ENCODE measurements at regions not wholly inside any gene's neighbourhood (a gene's known extent, or its start where the extent isn't known, plus 50 kb on each side); places are given as distances from the start of the nearest gene placed in this dataset.

DNA sequence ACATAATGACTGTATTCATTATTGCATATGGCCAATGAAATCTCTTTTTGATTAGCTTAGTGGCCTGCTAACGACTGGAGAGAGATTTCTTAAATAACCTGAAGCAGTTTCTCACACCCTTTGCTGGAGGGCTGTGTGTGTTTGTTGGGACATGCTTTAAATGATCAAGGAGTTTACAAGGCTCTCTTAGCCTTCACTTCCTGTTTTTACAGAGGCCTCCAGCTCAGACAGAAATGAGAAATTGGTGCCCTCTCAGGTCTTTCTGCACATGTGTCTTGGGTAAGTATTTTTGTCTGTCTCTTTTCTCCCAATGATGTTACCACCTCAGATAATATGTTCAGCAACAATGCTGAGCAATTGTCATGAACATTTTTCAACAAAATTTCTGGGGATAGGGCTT lies 884.4 kb upstream of the CNTN5 start:
- Histone ChIP-seq H3K9me3 (peaks cover 0 to 12% of the 10 kb centered on the region in 2 donors), H3K27me3 (no peaks in the 10 kb centered on the region), H3K27ac (no peak overlapping the region), H3K4me3 (no peak overlapping the region), H3K36me3 (no peaks in the 10 kb centered on the region), H3K4me1 (no peaks in the 10 kb centered on the region)
- TF ChIP-seq POLR2A (IDR thresholded peaks at IDR 0.05), result no peak
- intact Hi-C loops (cut with DNase I; ENCODE audit: low total_unique reads), result no loop called here
- in situ Hi-C loops (cut with MboI; ENCODE audit: low pct_ligation_motif_present in 1 of 4, low pct_unique_long_range_greater_than_20kb in 1 of 4, low sequenced_read_pairs in 3 of 4), result loop anchor here in 1 of 4 donors (25.0 kb wide), 1 partner anchor 99 kb away; no protein-coding TSS in a partner anchor
- WGBS, 2 donors (ENCODE audit: low coverage in 1 of 2), result 30% methylated on average over 1 of the region's 1 CpG; no CpG with 5 or more reads in 1 of the 2 donors
- DNase-seq, result no peak

GRCh38 chr11:98137437-98137836 lies 883.3 kb upstream of the CNTN5 start:
- H3K4me3 ChIP-seq, result no peak overlapping the region
- H3K4me1 ChIP-seq, result no peaks in the 10 kb centered on the region
- H3K9me3 ChIP-seq, result peaks cover 0 to 7% of the 10 kb centered on the region in 2 donors
- in situ Hi-C loops (cut with MboI; ENCODE audit: low pct_ligation_motif_present in 1 of 4, low pct_unique_long_range_greater_than_20kb in 1 of 4, low sequenced_read_pairs in 3 of 4), result loop anchor here in 1 of 4 donors (25.0 kb wide), 1 partner anchor 100 kb away; no protein-coding TSS in a partner anchor
- H3K27me3 ChIP-seq, result no peaks in the 10 kb centered on the region
- H3K36me3 ChIP-seq, result no peaks in the 10 kb centered on the region
- intact Hi-C loops (cut with DNase I; ENCODE audit: low total_unique reads), result no loop called here
- no peak overlapping the region for H3K27ac ChIP-seq
- TF ChIP-seq, protein P1, sequence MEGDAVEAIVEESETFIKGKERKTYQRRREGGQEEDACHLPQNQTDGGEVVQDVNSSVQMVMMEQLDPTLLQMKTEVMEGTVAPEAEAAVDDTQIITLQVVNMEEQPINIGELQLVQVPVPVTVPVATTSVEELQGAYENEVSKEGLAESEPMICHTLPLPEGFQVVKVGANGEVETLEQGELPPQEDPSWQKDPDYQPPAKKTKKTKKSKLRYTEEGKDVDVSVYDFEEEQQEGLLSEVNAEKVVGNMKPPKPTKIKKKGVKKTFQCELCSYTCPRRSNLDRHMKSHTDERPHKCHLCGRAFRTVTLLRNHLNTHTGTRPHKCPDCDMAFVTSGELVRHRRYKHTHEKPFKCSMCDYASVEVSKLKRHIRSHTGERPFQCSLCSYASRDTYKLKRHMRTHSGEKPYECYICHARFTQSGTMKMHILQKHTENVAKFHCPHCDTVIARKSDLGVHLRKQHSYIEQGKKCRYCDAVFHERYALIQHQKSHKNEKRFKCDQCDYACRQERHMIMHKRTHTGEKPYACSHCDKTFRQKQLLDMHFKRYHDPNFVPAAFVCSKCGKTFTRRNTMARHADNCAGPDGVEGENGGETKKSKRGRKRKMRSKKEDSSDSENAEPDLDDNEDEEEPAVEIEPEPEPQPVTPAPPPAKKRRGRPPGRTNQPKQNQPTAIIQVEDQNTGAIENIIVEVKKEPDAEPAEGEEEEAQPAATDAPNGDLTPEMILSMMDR (IDR thresholded peaks at IDR 0.05), result no peak
- TF ChIP-seq POLR2A (IDR thresholded peaks at IDR 0.05) (no peak), POLR2AphosphoS5 (IDR thresholded peaks at IDR 0.05) (no peak), EP300 (IDR thresholded peaks at IDR 0.05; ENCODE audit: low read depth) (no peak)
- no peak for DNase-seq
- 78 to 79% methylated on average over 3 of the region's 3 CpGs for WGBS, 2 donors (ENCODE audit: low coverage in 1 of 2)

GRCh38 chr11:98143661-98144060 lies 877.1 kb upstream of the CNTN5 start:
- Histone ChIP-seq H3K27ac (no peak overlapping the region), H3K36me3 (no peaks in the 10 kb centered on the region), H3K4me3 (no peak overlapping the region), H3K27me3 (no peaks in the 10 kb centered on the region), H3K4me1 (no peaks in the 10 kb centered on the region), H3K9me3 (no peaks in the 10 kb centered on the region)
- TF ChIP-seq POLR2A (IDR thresholded peaks at IDR 0.05), result no peak
- TF ChIP-seq, protein P1 (IDR thresholded peaks at IDR 0.05), result no peak
- no peak for TF ChIP-seq POLR2AphosphoS5 (IDR thresholded peaks at IDR 0.05)
- TF ChIP-seq EP300 (IDR thresholded peaks at IDR 0.05; ENCODE audit: low read depth), result no peak
- intact Hi-C loops (cut with DNase I; ENCODE audit: low total_unique reads) (no loop called here), in situ Hi-C loops (cut with MboI; ENCODE audit: low pct_ligation_motif_present in 1 of 4, low pct_unique_long_range_greater_than_20kb in 1 of 4, low sequenced_read_pairs in 3 of 4) (loop anchor here in 1 of 4 donors (25.0 kb wide), 1 partner anchor 106 kb away; no protein-coding TSS in a partner anchor)
- DNase-seq, result no peak

DNA sequence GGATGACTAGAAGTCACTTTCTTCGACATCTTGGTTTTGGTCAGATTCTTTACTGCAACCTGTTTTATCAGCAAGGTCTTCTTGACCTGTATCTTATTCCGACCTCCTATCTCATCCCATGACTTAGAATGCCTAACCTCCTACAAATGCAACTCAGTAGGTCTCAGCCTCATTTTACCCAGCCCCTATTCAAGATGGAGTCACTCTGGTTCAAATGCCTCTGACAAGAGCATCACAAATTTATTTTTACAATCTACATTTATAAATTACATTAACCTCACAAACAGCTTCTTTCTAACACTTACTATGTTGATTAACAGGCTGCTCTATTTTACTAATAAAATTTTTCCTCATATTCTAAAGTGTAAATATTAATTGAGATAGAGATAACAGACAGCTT lies 867.0 kb upstream of the CNTN5 start:
- TF ChIP-seq POLR2AphosphoS5 (IDR thresholded peaks at IDR 0.05), result no peak
- intact Hi-C loops (cut with DNase I; ENCODE audit: low total_unique reads) (no loop called here), in situ Hi-C loops (cut with MboI; ENCODE audit: low pct_ligation_motif_present in 1 of 4, low pct_unique_long_range_greater_than_20kb in 1 of 4, low sequenced_read_pairs in 3 of 4) (no loop called here)
- no peaks in the 10 kb centered on the region for H3K27me3 ChIP-seq
- no peaks in the 10 kb centered on the region for H3K4me1 ChIP-seq
- no peak for DNase-seq
- 67% methylated on average over 2 of the region's 2 CpGs; no CpG with 5 or more reads in 1 of the 2 donors for WGBS, 2 donors (ENCODE audit: low coverage in 1 of 2)
- peaks cover 0 to 6% of the 10 kb centered on the region in 2 donors for H3K9me3 ChIP-seq
- H3K27ac ChIP-seq, result no peak overlapping the region
- H3K36me3 ChIP-seq, result no peaks in the 10 kb centered on the region
- no peak overlapping the region for H3K4me3 ChIP-seq

GRCh38 chr11:98155696-98156095 lies 865.1 kb upstream of the CNTN5 start:
- no peak overlapping the region for H3K4me3 ChIP-seq
- WGBS, 2 donors (ENCODE audit: low coverage in 1 of 2), result 69 to 73% methylated on average over 3 of the region's 3 CpGs
- in situ Hi-C loops (cut with MboI; ENCODE audit: low pct_ligation_motif_present in 1 of 4, low pct_unique_long_range_greater_than_20kb in 1 of 4, low sequenced_read_pairs in 3 of 4), result no loop called here

DNA sequence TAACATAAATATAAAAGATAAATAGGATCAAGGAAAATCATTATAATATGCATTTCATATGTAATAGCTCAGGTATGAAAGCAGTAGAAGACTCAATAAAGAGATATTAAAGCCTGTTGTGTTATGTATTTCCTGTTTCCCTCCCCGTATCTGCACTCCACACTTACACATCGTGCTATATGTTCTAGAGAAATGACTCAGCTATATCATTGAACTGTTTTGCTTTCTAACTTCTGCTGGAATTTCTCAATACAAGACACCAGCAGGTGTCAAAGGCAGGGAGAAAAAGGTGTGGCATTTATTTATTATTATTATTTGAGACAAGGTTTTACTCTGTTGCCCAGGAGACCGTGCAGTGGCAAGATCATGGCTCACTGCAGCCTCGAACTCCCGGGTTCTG lies 842.8 kb upstream of the CNTN5 start:
- H3K4me3 ChIP-seq, result no peak overlapping the region
- H3K27me3 ChIP-seq, result no peaks in the 10 kb centered on the region
- H3K9me3 ChIP-seq, result no peaks in the 10 kb centered on the region
- H3K4me1 ChIP-seq, result no peaks in the 10 kb centered on the region
- no peak for TF ChIP-seq POLR2A (IDR thresholded peaks at IDR 0.05)
- TF ChIP-seq, protein P1 (IDR thresholded peaks at IDR 0.05), result no peak
- TF ChIP-seq POLR2AphosphoS5 (IDR thresholded peaks at IDR 0.05), result no peak
- TF ChIP-seq EP300 (IDR thresholded peaks at IDR 0.05; ENCODE audit: low read depth), result no peak
- H3K36me3 ChIP-seq, result no peaks in the 10 kb centered on the region
- WGBS, 2 donors (ENCODE audit: low coverage in 1 of 2), result 74 to 82% methylated on average over 5 of the region's 5 CpGs
- no peak for DNase-seq
- intact Hi-C loops (cut with DNase I; ENCODE audit: low total_unique reads) (no loop called here), in situ Hi-C loops (cut with MboI; ENCODE audit: low pct_ligation_motif_present in 1 of 4, low pct_unique_long_range_greater_than_20kb in 1 of 4, low sequenced_read_pairs in 3 of 4) (no loop called here)
- no peak overlapping the region for H3K27ac ChIP-seq

More at GRCh38 chr11:98155696-98156095, 865.1 kb upstream of the CNTN5 start:
- DNase-seq, result no peak
- intact Hi-C loops (cut with DNase I; ENCODE audit: low total_unique reads), result no loop called here
- Histone ChIP-seq H3K27ac (no peak overlapping the region), H3K27me3 (no peaks in the 10 kb centered on the region), H3K9me3 (no peaks in the 10 kb centered on the region), H3K4me1 (no peaks in the 10 kb centered on the region), H3K36me3 (no peaks in the 10 kb centered on the region)
- no peak for TF ChIP-seq POLR2AphosphoS5 (IDR thresholded peaks at IDR 0.05)
